ENCODE measurements at regions not wholly inside any gene's neighbourhood (a gene's known extent, or its start where the extent isn't known, plus 50 kb on each side); places are given as distances from the start of the nearest gene placed in this dataset.

DNA sequence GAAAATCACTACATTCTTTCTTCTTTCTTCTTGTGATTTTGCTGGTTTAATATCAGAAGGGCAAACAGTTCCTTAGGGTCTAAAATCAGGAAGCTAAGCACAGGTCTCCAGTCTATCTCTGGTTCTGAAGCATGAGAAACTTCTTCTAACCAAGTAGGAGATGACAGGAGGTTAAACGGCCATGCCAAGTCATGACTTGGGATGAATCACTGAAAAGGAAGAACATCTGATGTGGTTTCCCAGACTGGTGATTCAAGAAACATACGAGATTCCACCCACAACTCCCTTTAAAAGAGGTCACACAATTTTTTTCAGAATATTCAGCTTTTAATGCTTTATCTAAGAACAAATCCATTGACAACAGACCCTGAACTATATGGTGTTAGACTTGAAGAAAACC is 684.0 kb upstream of the PRKX start:
- DNase-seq (peak; percentile 73), ATAC-seq (no peak; the same call in 1 of the 2 replicates)
- H3K27me3 ChIP-seq (ENCODE audit: low read length) = no peaks in the 10 kb centered on the region
- H3F3A ChIP-seq (ENCODE audit: low read length, unreplicated experiment) = no peaks in the 10 kb centered on the region
- no peak overlapping the region for H3K4me3 ChIP-seq (ENCODE audit: low read length)
- no peaks in the 10 kb centered on the region for H3K9me3 ChIP-seq (ENCODE audit: low read length)
- no peak overlapping the region for H3K27ac ChIP-seq (ENCODE audit: low read length)
- no peak overlapping the region; the same call in 1 of the 2 replicates for H3K4me2 ChIP-seq (ENCODE audit: low read length)
- H4K20me1 ChIP-seq (ENCODE audit: low read length) = no peaks in the 10 kb centered on the region
- no peaks in the 10 kb centered on the region for H3K36me3 ChIP-seq (ENCODE audit: low read depth, low read length)
- no peaks in the 10 kb centered on the region for H3K9me2 ChIP-seq (replicated peaks; ENCODE audit: low read length)
- BruUV-seq (replicated peaks) = no TSS peak
- CTCF ChIA-PET = no interaction called here
- intact Hi-C loops (cut with micrococcal nuclease) = no loop called here
- no peak overlapping the region for H2AFZ ChIP-seq (ENCODE audit: low read length)
- H3K79me2 ChIP-seq (ENCODE audit: low read length) = no peaks in the 10 kb centered on the region
- POLR2A ChIA-PET (ENCODE audit: unreplicated experiment) = no interaction called here
- no peak overlapping the region for H3K9ac ChIP-seq (ENCODE audit: low read length)
- peaks cover 6% of the 10 kb centered on the region for H3K4me1 ChIP-seq (ENCODE audit: insufficient read depth, low read length)
- no peak for TF ChIP-seq EZH2 (IDR thresholded peaks at IDR 0.05; ENCODE audit: low read length, unreplicated experiment)
- TF ChIP-seq EZH2phosphoT487 (IDR thresholded peaks at IDR 0.05; ENCODE audit: borderline replicate concordance, low read length) = no peak
- TF ChIP-seq, protein P1, sequence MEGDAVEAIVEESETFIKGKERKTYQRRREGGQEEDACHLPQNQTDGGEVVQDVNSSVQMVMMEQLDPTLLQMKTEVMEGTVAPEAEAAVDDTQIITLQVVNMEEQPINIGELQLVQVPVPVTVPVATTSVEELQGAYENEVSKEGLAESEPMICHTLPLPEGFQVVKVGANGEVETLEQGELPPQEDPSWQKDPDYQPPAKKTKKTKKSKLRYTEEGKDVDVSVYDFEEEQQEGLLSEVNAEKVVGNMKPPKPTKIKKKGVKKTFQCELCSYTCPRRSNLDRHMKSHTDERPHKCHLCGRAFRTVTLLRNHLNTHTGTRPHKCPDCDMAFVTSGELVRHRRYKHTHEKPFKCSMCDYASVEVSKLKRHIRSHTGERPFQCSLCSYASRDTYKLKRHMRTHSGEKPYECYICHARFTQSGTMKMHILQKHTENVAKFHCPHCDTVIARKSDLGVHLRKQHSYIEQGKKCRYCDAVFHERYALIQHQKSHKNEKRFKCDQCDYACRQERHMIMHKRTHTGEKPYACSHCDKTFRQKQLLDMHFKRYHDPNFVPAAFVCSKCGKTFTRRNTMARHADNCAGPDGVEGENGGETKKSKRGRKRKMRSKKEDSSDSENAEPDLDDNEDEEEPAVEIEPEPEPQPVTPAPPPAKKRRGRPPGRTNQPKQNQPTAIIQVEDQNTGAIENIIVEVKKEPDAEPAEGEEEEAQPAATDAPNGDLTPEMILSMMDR (conservative IDR thresholded peaks at IDR 0.05; ENCODE audit: low read depth, low read length) = no peak

DNA sequence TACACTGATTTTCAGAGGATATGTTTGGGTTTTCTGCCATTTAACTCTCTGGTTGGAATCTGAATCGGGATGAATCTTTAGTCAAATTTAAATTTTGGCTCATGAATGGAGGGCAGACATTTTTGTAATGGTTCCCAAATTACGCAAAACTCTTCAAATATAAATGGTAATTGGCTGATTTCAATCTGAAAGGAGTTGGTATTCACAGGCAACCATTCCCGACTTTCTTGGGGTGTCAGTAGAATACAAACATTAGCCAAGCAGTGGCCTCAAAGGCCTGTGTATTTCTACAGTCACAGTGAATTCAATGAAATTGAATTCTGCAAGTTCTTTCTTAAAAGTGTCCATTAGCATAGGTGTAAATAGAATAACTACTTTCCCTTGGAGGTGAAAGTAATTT is 668.8 kb upstream of the PRKX start:
- CTCF ChIA-PET = no interaction called here
- POLR2A ChIA-PET (ENCODE audit: unreplicated experiment) = no interaction called here
- Histone ChIP-seq H2AFZ (ENCODE audit: low read length) (no peak overlapping the region), H3K4me2 (ENCODE audit: low read length) (no peak overlapping the region), H3F3A (ENCODE audit: low read length, unreplicated experiment) (no peaks in the 10 kb centered on the region), H3K79me2 (ENCODE audit: low read length) (no peaks in the 10 kb centered on the region), H3K27me3 (ENCODE audit: low read length) (no peaks in the 10 kb centered on the region), H4K20me1 (ENCODE audit: low read length) (no peaks in the 10 kb centered on the region), H3K4me1 (ENCODE audit: insufficient read depth, low read length) (peaks cover 11% of the 10 kb centered on the region), H3K9me3 (ENCODE audit: low read length) (no peaks in the 10 kb centered on the region), H3K9ac (ENCODE audit: low read length) (no peak overlapping the region), H3K9me2 (replicated peaks; ENCODE audit: low read length) (no peaks in the 10 kb centered on the region), H3K36me3 (ENCODE audit: low read depth, low read length) (peaks cover 5% of the 10 kb centered on the region; the same call in 1 of the 2 replicates), H3K4me3 (ENCODE audit: low read length) (no peak overlapping the region), H3K27ac (ENCODE audit: low read length) (no peak overlapping the region)
- ATAC-seq (no peak), DNase-seq (no peak)
- intact Hi-C loops (cut with micrococcal nuclease) = no loop called here
- TF ChIP-seq EZH2phosphoT487 (IDR thresholded peaks at IDR 0.05; ENCODE audit: borderline replicate concordance, low read length) = no peak
- TF ChIP-seq, protein P1 (conservative IDR thresholded peaks at IDR 0.05; ENCODE audit: low read depth, low read length) = no peak
- no peak for TF ChIP-seq EZH2 (IDR thresholded peaks at IDR 0.05; ENCODE audit: low read length, unreplicated experiment)
- BruUV-seq (replicated peaks) = no TSS peak

DNA sequence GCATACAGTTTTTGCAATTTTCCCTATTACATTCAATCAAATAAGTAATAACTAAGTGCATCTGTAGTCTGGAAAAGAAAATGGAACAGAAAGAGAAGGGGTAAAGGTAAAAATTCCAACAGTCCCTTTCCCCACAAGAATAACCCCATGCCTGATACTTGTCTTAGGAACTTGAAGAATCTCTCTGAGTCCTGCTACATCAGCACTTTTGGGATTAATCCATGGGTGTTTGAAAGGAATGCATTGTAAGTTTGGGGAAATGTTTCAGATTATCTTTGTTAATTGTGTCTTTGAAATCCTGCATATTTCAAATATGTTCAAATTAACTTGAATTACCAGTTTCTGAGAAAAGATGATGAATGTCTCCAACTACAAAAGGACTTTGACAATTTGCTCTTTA is 667.3 kb upstream of the PRKX start:
- Histone ChIP-seq H3K9me2 (replicated peaks; ENCODE audit: low read length) (no peaks in the 10 kb centered on the region), H3K36me3 (ENCODE audit: low read depth, low read length) (peaks cover 5% of the 10 kb centered on the region; the same call in 1 of the 2 replicates), H4K20me1 (ENCODE audit: low read length) (no peaks in the 10 kb centered on the region), H3K4me1 (ENCODE audit: insufficient read depth, low read length) (peaks cover 11% of the 10 kb centered on the region), H3K4me3 (ENCODE audit: low read length) (no peak overlapping the region), H2AFZ (ENCODE audit: low read length) (no peak overlapping the region), H3K9me3 (ENCODE audit: low read length) (no peaks in the 10 kb centered on the region), H3K9ac (ENCODE audit: low read length) (no peak overlapping the region), H3F3A (ENCODE audit: low read length, unreplicated experiment) (no peaks in the 10 kb centered on the region), H3K27ac (ENCODE audit: low read length) (no peak overlapping the region), H3K27me3 (ENCODE audit: low read length) (no peaks in the 10 kb centered on the region), H3K79me2 (ENCODE audit: low read length) (no peaks in the 10 kb centered on the region), H3K4me2 (ENCODE audit: low read length) (no peak overlapping the region)
- no peak for DNase-seq
- CTCF ChIA-PET = no interaction called here
- intact Hi-C loops (cut with micrococcal nuclease) = no loop called here
- no peak for ATAC-seq
- BruUV-seq (replicated peaks) = no TSS peak
- TF ChIP-seq, protein P1 (conservative IDR thresholded peaks at IDR 0.05; ENCODE audit: low read depth, low read length) = no peak
- TF ChIP-seq EZH2 (IDR thresholded peaks at IDR 0.05; ENCODE audit: low read length, unreplicated experiment) = no peak
- no peak for TF ChIP-seq EZH2phosphoT487 (IDR thresholded peaks at IDR 0.05; ENCODE audit: borderline replicate concordance, low read length)
- POLR2A ChIA-PET (ENCODE audit: unreplicated experiment) = no interaction called here
